ENCODE measurements at regions not wholly inside any gene's neighbourhood (a gene's known extent, or its start where the extent isn't known, plus 50 kb on each side); places are given as distances from the start of the nearest gene placed in this dataset.
A peak's percentile ranks its signal among the peaks of the same experiment; 100 is the strongest.

- DNase-seq (ENCODE audit: low spot score): no peak
Measured at GRCh38 chr6:100135977-100136376, 142.0 kb upstream of the MCHR2 start.

DNA sequence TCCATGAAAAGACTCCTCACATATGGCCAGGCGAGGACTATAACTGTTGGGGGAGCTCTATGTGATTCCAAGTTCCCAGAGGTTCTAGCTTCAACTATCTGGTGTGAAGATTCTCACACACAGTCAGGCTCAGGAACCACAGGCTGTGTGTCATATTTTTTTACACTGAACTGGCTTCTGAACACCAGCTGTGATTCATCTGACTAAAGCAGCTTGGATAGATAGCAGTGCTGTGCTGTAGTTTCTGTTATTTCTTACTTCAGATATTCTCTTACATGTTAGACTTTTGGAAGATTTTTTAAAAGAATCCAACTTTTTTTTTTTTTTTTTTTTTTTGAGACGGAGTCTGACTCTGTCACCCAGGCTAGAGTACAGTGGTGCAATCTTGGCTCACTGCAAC, 140.7 kb upstream of the MCHR2 start:
- DNase-seq (ENCODE audit: low spot score): no peak

GRCh38 chr6:100134297-100134696, 140.3 kb upstream of the MCHR2 start:
- DNase-seq (ENCODE audit: low spot score): no peak

GRCh38 chr6:100132005-100132404, 138.0 kb upstream of the MCHR2 start:
- no peak for DNase-seq (ENCODE audit: low spot score)

DNA sequence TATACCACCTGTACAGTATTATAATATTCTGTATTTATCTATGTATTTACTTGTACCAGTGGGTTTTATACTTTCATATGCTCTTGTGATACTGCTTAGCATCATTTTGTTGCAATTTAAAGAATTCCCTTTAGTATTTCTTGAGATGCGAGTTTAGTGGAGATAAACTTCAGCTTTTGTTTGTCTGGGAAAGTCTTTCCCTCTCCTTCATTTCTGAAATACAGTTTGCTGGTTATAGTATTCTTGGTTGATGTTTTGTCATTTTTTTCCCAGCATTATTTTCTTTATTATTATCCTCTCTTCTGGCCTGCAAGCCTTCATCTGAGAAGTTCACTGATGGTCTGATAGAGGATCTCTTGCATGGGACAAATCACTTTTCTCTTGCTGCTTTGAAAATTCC, 136.6 kb upstream of the MCHR2 start:
- DNase-seq (ENCODE audit: low spot score): no peak

GRCh38 chr6:100126790-100127484, 132.9 kb upstream of the MCHR2 start:
- DNase-seq (ENCODE audit: low spot score): peak; percentile 22

- no peak for DNase-seq (ENCODE audit: low spot score)
Measured at GRCh38 chr6:100121854-100122609, 128.0 kb upstream of the MCHR2 start.

DNA sequence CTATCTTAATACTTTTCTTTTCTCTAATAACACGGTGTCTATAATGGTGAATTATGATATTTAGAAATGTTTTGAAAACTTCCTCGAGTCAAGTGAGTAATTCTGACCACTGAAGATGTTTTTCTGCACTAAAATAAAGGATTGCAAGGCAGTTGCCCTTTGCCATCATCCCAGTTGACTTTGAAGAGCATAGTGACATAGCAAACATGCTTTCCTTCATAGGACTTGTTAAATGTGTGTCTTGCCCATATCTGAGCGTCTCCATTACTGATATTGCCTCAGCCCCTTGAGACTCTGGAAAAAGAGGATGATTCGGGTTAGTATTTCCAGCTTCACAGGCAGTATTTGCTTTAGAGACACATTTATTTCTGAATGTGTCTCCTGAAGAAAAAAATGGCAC, 125.2 kb upstream of the MCHR2 start:
- no peak for DNase-seq (ENCODE audit: low spot score)

GRCh38 chr6:100118301-100118700, 124.3 kb upstream of the MCHR2 start:
- no peak for DNase-seq (ENCODE audit: low spot score)

DNA sequence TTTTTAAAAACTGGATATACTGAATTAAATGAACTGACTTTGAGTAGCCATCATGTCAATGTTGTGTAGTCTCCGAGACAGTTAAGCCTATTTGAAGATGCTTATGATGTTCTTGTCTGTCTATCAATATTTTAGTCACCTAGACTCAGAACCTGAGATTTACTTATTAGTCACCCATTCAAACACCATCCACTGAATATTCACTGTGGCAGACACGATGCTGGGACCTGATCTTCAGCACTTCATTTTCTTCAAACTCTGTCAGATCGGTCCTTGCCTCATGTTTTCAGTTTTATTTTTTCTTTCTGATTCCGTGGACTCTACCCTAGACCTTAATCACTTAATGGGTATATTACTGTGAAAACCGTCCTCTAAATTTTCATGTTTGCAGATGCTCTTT, 123.7 kb upstream of the MCHR2 start:
- no peak for DNase-seq (ENCODE audit: low spot score)

- peak; percentile 60 for DNase-seq (ENCODE audit: low spot score)
Measured at GRCh38 chr6:100116411-100117194, 122.6 kb upstream of the MCHR2 start.

- no peak for DNase-seq (ENCODE audit: low spot score)
Measured at GRCh38 chr6:100115407-100116101, 121.5 kb upstream of the MCHR2 start.

- no peak for DNase-seq (ENCODE audit: low spot score)
Measured at GRCh38 chr6:100112855-100113508, 119.0 kb upstream of the MCHR2 start.

DNA sequence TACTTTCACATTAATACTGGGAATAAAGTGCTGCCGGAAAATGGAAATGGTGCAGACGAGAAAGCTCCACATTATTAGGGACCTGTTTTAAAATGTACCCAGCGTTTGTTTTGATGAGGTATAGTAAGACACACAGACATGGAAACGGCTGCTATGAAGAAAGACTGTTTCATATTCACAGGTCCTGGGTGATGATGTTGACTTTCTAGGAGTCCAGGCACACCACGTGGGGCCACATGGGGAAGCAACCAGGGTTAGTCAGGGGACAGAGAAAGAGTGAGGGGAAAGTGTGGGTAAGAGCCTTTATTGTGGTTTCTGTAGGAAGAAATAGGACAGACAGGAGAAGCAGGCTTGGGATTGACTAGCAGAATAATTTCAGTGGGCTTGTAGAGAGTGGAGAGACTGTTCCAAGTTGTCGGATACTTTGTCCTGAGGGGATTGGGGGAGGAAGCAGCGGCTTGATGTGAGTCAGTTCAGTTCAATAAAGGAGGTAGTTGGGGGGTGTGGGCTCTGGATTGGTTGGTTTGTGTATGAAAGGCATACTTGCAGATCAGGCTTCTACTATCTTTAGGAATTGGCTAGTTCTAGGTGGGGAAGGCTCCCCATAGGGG, 112.0 kb upstream of the MCHR2 start:
- no peak for DNase-seq (ENCODE audit: low spot score)

DNA sequence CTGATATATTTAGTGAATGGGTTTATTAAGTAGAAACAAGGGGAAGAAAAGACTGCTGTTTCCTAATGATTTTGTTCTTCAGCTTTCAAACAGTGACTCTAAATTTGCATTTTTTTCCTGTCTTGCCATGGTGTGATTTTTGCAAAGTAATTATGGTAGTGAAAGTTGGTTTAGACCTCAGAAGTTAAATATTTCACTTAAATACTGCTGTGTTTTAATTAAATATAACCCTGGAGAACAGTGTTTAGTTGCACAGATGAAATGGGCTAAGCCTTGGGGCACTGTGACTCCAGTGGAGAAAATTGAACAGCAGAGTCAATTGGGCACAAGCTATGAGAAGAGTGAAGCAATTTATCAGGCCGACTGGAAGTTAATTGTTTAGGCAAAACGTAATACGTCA, 111.1 kb upstream of the MCHR2 start:
- DNase-seq (ENCODE audit: low spot score): no peak

DNA sequence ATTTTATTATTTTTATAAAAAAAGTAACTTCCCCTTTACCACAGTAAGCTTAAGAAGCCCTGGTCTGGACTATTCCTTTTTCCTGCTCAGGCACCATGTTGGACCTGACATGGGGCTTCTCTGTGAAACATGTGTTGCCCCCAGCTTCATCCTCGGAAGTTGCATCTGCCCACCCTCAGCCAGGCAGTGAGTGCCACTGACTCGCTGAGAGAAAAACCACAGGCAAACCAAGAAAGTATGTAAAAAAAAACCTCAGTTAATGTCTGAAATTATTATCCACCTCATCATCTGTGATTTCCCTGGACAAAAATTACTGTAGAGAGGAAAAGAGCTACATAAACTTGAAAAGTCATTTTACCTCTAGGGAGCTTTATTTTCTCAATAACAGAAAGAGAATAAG, 109.9 kb upstream of the MCHR2 start:
- no peak for DNase-seq (ENCODE audit: low spot score)

GRCh38 chr6:100103194-100103593, 109.2 kb upstream of the MCHR2 start:
- DNase-seq (ENCODE audit: low spot score): no peak

DNA sequence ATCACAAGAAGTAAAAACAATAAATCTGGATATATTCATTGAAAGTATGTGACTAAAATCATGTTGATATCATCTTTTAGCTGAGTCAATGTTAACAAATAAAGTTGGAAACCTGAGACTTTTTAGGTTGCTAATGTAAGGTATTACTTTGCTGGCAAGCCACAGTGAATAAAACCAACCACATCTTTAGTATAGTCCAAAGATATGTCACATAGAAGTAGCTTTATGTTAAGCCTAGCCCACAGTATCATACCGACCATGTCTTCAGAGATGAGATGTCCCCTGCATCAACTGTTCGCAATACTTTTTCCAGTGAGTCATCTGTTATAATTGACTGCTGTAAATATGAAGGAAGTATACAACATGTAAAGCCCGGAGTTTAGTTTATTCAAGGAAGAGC, 107.6 kb upstream of the MCHR2 start:
- no peak for DNase-seq (ENCODE audit: low spot score)

DNA sequence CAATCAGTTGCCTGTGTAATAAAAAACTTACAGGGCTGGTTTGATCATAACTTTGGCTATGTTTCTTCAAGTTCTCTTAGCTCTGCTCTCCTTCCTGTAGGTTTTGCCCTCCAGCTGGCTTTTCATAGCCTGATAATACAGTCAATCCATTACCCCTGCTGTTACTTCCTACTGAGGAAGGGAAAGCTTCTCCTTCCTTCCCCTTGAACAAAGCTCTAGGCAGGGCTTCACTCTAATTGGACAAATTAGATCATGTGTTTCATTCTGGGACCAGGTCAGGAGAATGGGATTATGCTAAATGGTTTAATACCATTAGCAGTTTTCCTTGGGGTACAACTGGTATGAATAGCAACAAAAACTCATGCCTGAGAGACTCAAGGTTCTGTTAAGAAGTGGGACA, 106.8 kb upstream of the MCHR2 start:
- no peak for DNase-seq (ENCODE audit: low spot score)

DNA sequence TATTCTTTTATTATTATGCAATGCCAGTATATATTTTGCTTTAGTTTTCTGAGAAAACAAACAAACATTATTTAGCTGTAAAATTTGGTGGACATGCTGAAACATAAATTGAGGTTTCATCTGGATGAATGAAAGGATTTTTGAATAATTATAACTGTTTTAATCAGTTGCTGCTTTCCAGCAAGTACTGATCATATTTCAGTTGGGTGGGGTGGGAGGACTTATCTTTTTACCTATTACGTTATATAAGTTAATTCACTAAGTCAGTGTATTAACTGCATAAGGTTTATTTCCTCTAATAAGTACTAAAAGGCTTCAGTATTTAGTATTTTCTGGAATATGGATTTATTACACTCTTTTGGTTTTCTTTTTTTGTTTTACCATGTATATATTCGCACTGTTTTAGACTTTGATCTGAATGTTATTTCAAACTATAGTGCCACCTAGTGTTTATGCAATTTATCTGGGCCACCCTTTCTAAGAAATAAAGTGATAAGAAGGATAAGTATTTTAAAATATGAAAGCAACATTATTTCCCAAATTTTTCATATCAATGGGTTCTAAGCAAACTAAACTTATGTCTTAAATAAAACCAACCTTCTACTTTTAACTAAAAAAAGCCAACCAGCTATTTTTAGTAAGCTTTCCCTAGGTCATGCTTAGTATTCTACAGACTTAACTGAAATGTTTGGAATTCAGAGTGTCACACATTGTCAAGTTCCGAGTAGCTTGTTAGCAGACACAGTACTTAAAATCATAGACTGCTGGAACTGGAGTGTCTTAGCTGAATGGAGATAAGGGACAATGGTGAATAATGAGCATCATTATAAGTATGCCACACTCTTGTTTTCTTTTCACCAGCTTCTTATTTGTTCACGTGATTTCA, 105.4 kb upstream of the MCHR2 start:
- DNase-seq (ENCODE audit: low spot score): no peak

All from iPS-NIHi11 (cell line).